ENCODE measurements at regions not wholly inside any gene's neighbourhood (a gene's known extent, or its start where the extent isn't known, plus 50 kb on each side); places are given as distances from the start of the nearest gene placed in this dataset.

DNA sequence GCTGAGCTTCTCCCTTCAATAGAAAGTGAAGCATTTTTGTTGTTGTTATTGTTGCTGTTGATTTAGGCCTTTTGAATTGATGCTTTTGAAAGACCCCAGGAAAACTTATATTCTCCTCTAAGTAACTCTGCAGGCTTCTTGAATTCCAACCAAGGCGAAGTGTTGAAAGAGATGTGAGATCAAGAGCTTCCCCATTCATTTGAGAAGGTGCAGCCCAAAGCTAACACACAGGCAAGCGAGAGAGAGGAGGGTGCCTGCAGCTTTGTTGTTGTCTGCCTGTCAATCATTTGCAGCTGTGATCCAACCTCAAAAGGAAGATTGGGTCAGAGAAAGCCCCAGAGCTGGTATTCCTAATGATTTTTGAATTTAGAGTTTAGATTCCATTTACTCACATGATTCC is 963.6 kb upstream of the CNTNAP5 start:
- DNase-seq (ENCODE audit: low spot score) = no peak
- no peak overlapping the region for H3K27ac Mint-ChIP-seq (ENCODE audit: unreplicated experiment)
- peaks cover 20% of the 10 kb centered on the region for H3K9me3 Mint-ChIP-seq (ENCODE audit: low read depth)
- H3K4me3 Mint-ChIP-seq (ENCODE audit: unreplicated experiment) = no peak overlapping the region
- no peaks in the 10 kb centered on the region for H3K4me1 Mint-ChIP-seq (ENCODE audit: low read depth)
- peaks cover 2% of the 10 kb centered on the region for H3K36me3 Mint-ChIP-seq (ENCODE audit: low read depth)
- TF ChIP-seq, protein P1, sequence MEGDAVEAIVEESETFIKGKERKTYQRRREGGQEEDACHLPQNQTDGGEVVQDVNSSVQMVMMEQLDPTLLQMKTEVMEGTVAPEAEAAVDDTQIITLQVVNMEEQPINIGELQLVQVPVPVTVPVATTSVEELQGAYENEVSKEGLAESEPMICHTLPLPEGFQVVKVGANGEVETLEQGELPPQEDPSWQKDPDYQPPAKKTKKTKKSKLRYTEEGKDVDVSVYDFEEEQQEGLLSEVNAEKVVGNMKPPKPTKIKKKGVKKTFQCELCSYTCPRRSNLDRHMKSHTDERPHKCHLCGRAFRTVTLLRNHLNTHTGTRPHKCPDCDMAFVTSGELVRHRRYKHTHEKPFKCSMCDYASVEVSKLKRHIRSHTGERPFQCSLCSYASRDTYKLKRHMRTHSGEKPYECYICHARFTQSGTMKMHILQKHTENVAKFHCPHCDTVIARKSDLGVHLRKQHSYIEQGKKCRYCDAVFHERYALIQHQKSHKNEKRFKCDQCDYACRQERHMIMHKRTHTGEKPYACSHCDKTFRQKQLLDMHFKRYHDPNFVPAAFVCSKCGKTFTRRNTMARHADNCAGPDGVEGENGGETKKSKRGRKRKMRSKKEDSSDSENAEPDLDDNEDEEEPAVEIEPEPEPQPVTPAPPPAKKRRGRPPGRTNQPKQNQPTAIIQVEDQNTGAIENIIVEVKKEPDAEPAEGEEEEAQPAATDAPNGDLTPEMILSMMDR (IDR thresholded peaks at IDR 0.05) = no peak
- H3K27me3 Mint-ChIP-seq (ENCODE audit: low read depth) = no peaks in the 10 kb centered on the region

DNA sequence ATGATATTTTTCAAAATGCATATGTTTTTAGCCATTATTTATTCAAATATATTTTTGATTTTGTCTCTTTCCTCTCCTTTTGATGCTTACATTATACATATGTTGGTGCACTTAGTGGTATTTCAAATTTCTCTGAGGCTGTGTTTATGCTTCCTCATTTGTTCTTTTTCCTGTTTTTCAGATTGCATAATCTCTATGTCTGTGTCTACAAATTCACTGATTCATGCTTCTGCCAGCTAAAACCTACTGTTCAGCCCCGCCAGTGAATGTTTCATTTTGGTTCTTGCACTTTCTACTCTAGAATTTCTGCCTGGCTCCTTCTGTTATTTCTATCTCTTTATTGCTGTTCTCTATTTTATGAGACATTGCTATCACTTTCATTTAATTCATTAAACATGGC is 951.7 kb upstream of the CNTNAP5 start:
- Mint-ChIP-seq H3K4me1 (ENCODE audit: low read depth) (no peaks in the 10 kb centered on the region), H3K27me3 (ENCODE audit: low read depth) (no peaks in the 10 kb centered on the region), H3K4me3 (ENCODE audit: unreplicated experiment) (no peak overlapping the region), H3K27ac (ENCODE audit: unreplicated experiment) (no peak overlapping the region), H3K9me3 (ENCODE audit: low read depth) (peaks cover 7% of the 10 kb centered on the region), H3K36me3 (ENCODE audit: low read depth) (no peaks in the 10 kb centered on the region)
- no peak for DNase-seq (ENCODE audit: low spot score)
- TF ChIP-seq, protein P1 (IDR thresholded peaks at IDR 0.05) = no peak

DNA sequence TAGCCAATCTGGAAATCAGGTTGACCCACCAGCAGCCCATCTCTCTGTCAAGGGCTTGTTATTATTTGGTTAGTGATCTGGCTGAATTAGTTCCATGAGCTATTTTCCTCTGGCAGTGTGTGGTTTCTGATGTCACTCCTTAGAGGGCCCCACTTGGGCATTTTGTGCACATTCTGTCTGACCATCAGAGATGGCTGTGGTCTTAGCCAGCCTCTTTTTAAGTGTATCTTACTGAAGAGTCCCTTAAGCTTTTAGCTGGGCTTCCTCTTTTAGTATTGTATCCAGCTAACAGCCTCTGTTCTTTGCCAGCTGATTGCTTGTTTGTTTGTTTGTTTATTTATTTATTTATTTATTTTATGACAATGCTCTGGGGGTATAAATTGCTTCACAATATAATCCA is 951.1 kb upstream of the CNTNAP5 start:
- Mint-ChIP-seq H3K27me3 (ENCODE audit: low read depth) (no peaks in the 10 kb centered on the region), H3K36me3 (ENCODE audit: low read depth) (no peaks in the 10 kb centered on the region), H3K27ac (ENCODE audit: unreplicated experiment) (no peak overlapping the region), H3K4me3 (ENCODE audit: unreplicated experiment) (no peak overlapping the region), H3K9me3 (ENCODE audit: low read depth) (peaks cover 7% of the 10 kb centered on the region), H3K4me1 (ENCODE audit: low read depth) (no peaks in the 10 kb centered on the region)
- DNase-seq (ENCODE audit: low spot score) = no peak
- TF ChIP-seq, protein P1 (IDR thresholded peaks at IDR 0.05) = no peak

DNA sequence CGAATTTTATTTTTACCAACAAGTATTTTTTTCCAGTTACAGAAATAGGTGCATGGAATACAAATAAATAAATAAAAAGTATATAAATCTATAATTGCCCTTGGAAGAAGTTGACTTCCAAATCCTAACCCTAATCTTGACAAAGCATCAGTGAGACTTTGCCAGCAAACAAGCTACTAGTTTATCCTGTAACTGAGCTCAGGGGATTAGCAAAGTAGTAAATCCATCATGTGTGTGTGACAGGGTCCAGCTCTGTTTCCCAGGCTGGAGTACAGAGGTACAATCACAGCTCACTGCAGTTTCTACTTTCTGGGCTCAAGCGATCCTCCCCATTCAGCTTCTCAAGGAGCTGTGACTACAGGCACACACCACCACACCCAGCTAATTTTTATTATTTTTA is 948.0 kb upstream of the CNTNAP5 start:
- H3K9me3 Mint-ChIP-seq (ENCODE audit: low read depth) = peaks cover 21% of the 10 kb centered on the region
- TF ChIP-seq, protein P1 (IDR thresholded peaks at IDR 0.05) = no peak
- peaks cover 3% of the 10 kb centered on the region for H3K36me3 Mint-ChIP-seq (ENCODE audit: low read depth)
- no peak overlapping the region for H3K27ac Mint-ChIP-seq (ENCODE audit: unreplicated experiment)
- H3K4me3 Mint-ChIP-seq (ENCODE audit: unreplicated experiment) = no peak overlapping the region
- peaks cover 9% of the 10 kb centered on the region for H3K4me1 Mint-ChIP-seq (ENCODE audit: low read depth)
- DNase-seq (ENCODE audit: low spot score) = no peak
- no peaks in the 10 kb centered on the region for H3K27me3 Mint-ChIP-seq (ENCODE audit: low read depth)

DNA sequence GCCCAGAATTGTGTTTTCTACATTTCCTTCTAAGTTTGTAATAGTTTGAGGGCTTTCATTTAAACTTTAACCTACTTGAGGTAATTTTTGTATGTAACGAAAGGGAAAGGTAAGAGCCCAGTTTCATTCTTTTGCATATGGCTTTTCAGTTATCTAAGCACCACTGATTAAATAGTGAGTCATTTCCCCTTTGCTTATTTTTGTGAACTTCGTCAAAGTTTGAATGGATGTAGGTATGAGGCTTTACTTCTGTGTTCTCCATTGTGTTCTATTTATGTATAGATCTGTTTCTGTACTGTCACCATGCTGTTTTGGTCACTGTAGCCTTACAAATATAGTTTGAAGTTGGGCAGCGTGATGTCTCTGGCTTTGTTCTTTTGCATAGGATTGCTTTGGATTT is 944.8 kb upstream of the CNTNAP5 start:
- TF ChIP-seq, protein P1 (IDR thresholded peaks at IDR 0.05) = no peak
- Mint-ChIP-seq H3K4me1 (ENCODE audit: low read depth) (peaks cover 13% of the 10 kb centered on the region), H3K9me3 (ENCODE audit: low read depth) (peaks cover 13% of the 10 kb centered on the region), H3K4me3 (ENCODE audit: unreplicated experiment) (no peak overlapping the region), H3K27ac (ENCODE audit: unreplicated experiment) (no peak overlapping the region), H3K27me3 (ENCODE audit: low read depth) (no peaks in the 10 kb centered on the region), H3K36me3 (ENCODE audit: low read depth) (peaks cover 3% of the 10 kb centered on the region)
- DNase-seq (ENCODE audit: low spot score) = no peak

Measured in chondrocyte (in vitro differentiated cells).